GM23338 (cell line): ENCODE measurements at regions not wholly inside any gene's neighbourhood (a gene's known extent, or its start where the extent isn't known, plus 50 kb on each side); places are given as distances from the start of the nearest gene placed in this dataset.

Experiments used
- ATAC-seq: fragments of 200-7000 bp; cut with Tn5 transposase; 3 replicates; pipeline ENCODE4 v1.9.1; 2020
- DNase-seq: peaks from one replicate; pipeline ENCODE4 v3.0.0-alpha.2; 2015; ENCODE audit warnings: low spot score
- H2AFZ ChIP-seq: fragments of 200-600 bp; sonication (generic); 2 replicates; pipeline ENCODE4 v1.8.0; 2016; ENCODE audit warnings: antibody characterized with exemption, mild to moderate bottlenecking, moderate library complexity
- H3F3A ChIP-seq: fragments of 200-600 bp; sonication (generic); replicated peaks from 2 replicates; pipeline ENCODE4 v1.8.0; 2017; ENCODE audit warnings: antibody characterized with exemption, mixed run types, low read depth
- H3K27ac ChIP-seq: fragments of 200-600 bp; sonication (generic); 2 replicates; pipeline ENCODE4 v1.6.1; 2016; ENCODE audit warnings: low read depth
- H3K27me3 ChIP-seq: fragments of 200-600 bp; sonication (generic); 2 replicates; pipeline ENCODE4 v1.8.0; 2016; ENCODE audit warnings: mild to moderate bottlenecking, mixed run types, moderate library complexity; ENCODE audit not compliant: insufficient read depth
- H3K36me3 ChIP-seq: fragments of 200-600 bp; sonication (generic); 2 replicates; pipeline ENCODE4 v1.8.0; 2016; ENCODE audit warnings: mild to moderate bottlenecking; ENCODE audit not compliant: insufficient read depth
- H3K4me1 ChIP-seq: fragments of 200-600 bp; sonication (generic); 2 replicates; pipeline ENCODE4 v1.8.0; 2016; ENCODE audit warnings: mild to moderate bottlenecking, moderate library complexity; ENCODE audit not compliant: insufficient read depth
- H3K4me2 ChIP-seq: fragments of 200-600 bp; sonication (generic); 2 replicates; pipeline ENCODE4 v1.7.1; 2017; ENCODE audit warnings: mixed run types
- H3K4me3 ChIP-seq: fragments of 200-600 bp; sonication (generic); 2 replicates; pipeline ENCODE4 v1.6.1; 2016; ENCODE audit warnings: mixed run types
- H3K79me2 ChIP-seq: fragments of 200-600 bp; sonication (generic); replicated peaks from 2 replicates; pipeline ENCODE4 v1.8.0; 2017; ENCODE audit warnings: mild to moderate bottlenecking; ENCODE audit not compliant: insufficient read depth
- H3K9me2 ChIP-seq: fragments of 200-600 bp; sonication (generic); 2 replicates; pipeline ENCODE4 v1.8.0; 2017; ENCODE audit not compliant: insufficient read depth
- H4K20me1 ChIP-seq: fragments of 200-600 bp; sonication (generic); replicated peaks from 2 replicates; pipeline ENCODE4 v1.8.0; 2017; ENCODE audit warnings: mild to moderate bottlenecking; ENCODE audit not compliant: insufficient read depth
- H3K27ac Mint-ChIP-seq: 2 replicates; pipeline ENCODE4 v1.8.0; 2020; ENCODE audit warnings: inconsistent platforms, mild to moderate bottlenecking, moderate library complexity, mixed read lengths
- H3K27me3 Mint-ChIP-seq: 3 replicates; pipeline ENCODE4 v1.8.0; 2022; ENCODE audit warnings: low read depth, mild to moderate bottlenecking, moderate library complexity, mixed read lengths, inconsistent platforms; ENCODE audit not compliant: insufficient read depth, poor library complexity
- H3K36me3 Mint-ChIP-seq: 3 replicates; pipeline ENCODE4 v1.8.0; 2021; ENCODE audit warnings: low read depth, mild to moderate bottlenecking, inconsistent platforms, moderate library complexity, mixed read lengths
- H3K4me1 Mint-ChIP-seq: 3 replicates; pipeline ENCODE4 v1.8.0; 2020; ENCODE audit warnings: mild to moderate bottlenecking, inconsistent platforms, mixed read lengths
- H3K4me3 Mint-ChIP-seq: 3 replicates; pipeline ENCODE4 v1.8.0; 2021; ENCODE audit warnings: moderate library complexity, mild to moderate bottlenecking, inconsistent platforms, mixed read lengths
- H3K9me3 Mint-ChIP-seq: 3 replicates; pipeline ENCODE4 v1.8.0; 2020; ENCODE audit warnings: moderate library complexity, mild to moderate bottlenecking, inconsistent platforms, mixed read lengths
- EZH2 ChIP-seq: fragments of 200-600 bp; sonication (generic); IDR thresholded peaks from one replicate; pipeline ENCODE4 v1.8.0; 2017; ENCODE audit warnings: antibody characterized with exemption, mild to moderate bottlenecking, low read depth; ENCODE audit not compliant: unreplicated experiment
- EZH2phosphoT487 ChIP-seq: fragments of 200-600 bp; sonication (generic); IDR thresholded peaks from one replicate; pipeline ENCODE4 v1.8.1; 2018; ENCODE audit warnings: antibody characterized with exemption; ENCODE audit not compliant: unreplicated experiment
- ZNF331 ChIP-seq: fragments of 250-450 bp; sonication (Bioruptor Pico); IDR thresholded peaks from 2 replicates; pipeline ENCODE4 v1.5.0; 2020; ENCODE audit warnings: low read depth, mild to moderate bottlenecking, moderate library complexity
- TF ChIP-seq, protein P1 (sequence below): IDR thresholded peaks from 2 replicates; pipeline ENCODE4 v1.6.1; 2016; ENCODE audit warnings: antibody characterized with exemption
- TF ChIP-seq, protein P2 (sequence below): IDR thresholded peaks from one replicate; pipeline ENCODE4 v1.6.1; 2018; ENCODE audit warnings: antibody characterized with exemption; ENCODE audit not compliant: unreplicated experiment
- TF ChIP-seq, protein P3 (sequence below): fragments of 250-450 bp; sonication (Bioruptor Pico); IDR thresholded peaks from 2 replicates; pipeline ENCODE4 v1.5.0; 2020; ENCODE audit warnings: mild to moderate bottlenecking, moderate library complexity

DNA sequence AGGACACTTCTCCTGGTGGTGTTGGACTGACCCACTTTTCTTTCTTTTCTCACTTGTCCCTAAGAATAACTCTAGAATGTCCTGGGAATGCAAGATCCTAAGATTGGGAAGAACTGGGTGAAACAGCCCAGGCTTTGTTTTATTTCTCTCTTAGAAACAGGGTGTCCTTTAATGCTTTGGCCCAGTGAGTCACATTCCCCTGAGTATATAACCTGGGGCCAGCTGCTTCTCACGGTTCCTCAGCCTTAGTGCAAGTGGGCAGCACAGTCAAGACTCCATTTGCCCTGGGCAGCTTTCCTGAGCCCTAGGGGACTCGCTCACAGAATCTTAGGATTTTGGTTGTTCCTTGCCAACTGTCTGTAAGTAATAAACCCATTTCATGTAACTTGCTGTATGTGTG lies 355.0 kb downstream of the DSC3 start:
- no peaks in the 10 kb centered on the region for H3K9me2 ChIP-seq
- H3K27me3 Mint-ChIP-seq: peaks cover 2% of the 10 kb centered on the region
- no peak overlapping the region for H2AFZ ChIP-seq
- H3K9me3 Mint-ChIP-seq: no peaks in the 10 kb centered on the region
- no peak overlapping the region for H3K4me3 ChIP-seq
- H3K36me3 Mint-ChIP-seq: no peaks in the 10 kb centered on the region
- H3K27ac Mint-ChIP-seq: no peak overlapping the region
- no peaks in the 10 kb centered on the region for H3F3A ChIP-seq
- H3K4me1 ChIP-seq: peaks cover 7% of the 10 kb centered on the region; the same call in 1 of the 2 replicates
- no peak overlapping the region for H3K4me3 Mint-ChIP-seq
- no peaks in the 10 kb centered on the region for H3K79me2 ChIP-seq
- ATAC-seq: no peak
- TF ChIP-seq EZH2phosphoT487 (no peak), ZNF331 (CRISPR knock-in tag) (no peak), EZH2 (no peak)
- TF ChIP-seq, protein P1, sequence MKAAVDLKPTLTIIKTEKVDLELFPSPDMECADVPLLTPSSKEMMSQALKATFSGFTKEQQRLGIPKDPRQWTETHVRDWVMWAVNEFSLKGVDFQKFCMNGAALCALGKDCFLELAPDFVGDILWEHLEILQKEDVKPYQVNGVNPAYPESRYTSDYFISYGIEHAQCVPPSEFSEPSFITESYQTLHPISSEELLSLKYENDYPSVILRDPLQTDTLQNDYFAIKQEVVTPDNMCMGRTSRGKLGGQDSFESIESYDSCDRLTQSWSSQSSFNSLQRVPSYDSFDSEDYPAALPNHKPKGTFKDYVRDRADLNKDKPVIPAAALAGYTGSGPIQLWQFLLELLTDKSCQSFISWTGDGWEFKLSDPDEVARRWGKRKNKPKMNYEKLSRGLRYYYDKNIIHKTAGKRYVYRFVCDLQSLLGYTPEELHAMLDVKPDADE: no peak
- TF ChIP-seq, protein P2, sequence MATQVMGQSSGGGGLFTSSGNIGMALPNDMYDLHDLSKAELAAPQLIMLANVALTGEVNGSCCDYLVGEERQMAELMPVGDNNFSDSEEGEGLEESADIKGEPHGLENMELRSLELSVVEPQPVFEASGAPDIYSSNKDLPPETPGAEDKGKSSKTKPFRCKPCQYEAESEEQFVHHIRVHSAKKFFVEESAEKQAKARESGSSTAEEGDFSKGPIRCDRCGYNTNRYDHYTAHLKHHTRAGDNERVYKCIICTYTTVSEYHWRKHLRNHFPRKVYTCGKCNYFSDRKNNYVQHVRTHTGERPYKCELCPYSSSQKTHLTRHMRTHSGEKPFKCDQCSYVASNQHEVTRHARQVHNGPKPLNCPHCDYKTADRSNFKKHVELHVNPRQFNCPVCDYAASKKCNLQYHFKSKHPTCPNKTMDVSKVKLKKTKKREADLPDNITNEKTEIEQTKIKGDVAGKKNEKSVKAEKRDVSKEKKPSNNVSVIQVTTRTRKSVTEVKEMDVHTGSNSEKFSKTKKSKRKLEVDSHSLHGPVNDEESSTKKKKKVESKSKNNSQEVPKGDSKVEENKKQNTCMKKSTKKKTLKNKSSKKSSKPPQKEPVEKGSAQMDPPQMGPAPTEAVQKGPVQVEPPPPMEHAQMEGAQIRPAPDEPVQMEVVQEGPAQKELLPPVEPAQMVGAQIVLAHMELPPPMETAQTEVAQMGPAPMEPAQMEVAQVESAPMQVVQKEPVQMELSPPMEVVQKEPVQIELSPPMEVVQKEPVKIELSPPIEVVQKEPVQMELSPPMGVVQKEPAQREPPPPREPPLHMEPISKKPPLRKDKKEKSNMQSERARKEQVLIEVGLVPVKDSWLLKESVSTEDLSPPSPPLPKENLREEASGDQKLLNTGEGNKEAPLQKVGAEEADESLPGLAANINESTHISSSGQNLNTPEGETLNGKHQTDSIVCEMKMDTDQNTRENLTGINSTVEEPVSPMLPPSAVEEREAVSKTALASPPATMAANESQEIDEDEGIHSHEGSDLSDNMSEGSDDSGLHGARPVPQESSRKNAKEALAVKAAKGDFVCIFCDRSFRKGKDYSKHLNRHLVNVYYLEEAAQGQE: no peak
- TF ChIP-seq, protein P3, sequence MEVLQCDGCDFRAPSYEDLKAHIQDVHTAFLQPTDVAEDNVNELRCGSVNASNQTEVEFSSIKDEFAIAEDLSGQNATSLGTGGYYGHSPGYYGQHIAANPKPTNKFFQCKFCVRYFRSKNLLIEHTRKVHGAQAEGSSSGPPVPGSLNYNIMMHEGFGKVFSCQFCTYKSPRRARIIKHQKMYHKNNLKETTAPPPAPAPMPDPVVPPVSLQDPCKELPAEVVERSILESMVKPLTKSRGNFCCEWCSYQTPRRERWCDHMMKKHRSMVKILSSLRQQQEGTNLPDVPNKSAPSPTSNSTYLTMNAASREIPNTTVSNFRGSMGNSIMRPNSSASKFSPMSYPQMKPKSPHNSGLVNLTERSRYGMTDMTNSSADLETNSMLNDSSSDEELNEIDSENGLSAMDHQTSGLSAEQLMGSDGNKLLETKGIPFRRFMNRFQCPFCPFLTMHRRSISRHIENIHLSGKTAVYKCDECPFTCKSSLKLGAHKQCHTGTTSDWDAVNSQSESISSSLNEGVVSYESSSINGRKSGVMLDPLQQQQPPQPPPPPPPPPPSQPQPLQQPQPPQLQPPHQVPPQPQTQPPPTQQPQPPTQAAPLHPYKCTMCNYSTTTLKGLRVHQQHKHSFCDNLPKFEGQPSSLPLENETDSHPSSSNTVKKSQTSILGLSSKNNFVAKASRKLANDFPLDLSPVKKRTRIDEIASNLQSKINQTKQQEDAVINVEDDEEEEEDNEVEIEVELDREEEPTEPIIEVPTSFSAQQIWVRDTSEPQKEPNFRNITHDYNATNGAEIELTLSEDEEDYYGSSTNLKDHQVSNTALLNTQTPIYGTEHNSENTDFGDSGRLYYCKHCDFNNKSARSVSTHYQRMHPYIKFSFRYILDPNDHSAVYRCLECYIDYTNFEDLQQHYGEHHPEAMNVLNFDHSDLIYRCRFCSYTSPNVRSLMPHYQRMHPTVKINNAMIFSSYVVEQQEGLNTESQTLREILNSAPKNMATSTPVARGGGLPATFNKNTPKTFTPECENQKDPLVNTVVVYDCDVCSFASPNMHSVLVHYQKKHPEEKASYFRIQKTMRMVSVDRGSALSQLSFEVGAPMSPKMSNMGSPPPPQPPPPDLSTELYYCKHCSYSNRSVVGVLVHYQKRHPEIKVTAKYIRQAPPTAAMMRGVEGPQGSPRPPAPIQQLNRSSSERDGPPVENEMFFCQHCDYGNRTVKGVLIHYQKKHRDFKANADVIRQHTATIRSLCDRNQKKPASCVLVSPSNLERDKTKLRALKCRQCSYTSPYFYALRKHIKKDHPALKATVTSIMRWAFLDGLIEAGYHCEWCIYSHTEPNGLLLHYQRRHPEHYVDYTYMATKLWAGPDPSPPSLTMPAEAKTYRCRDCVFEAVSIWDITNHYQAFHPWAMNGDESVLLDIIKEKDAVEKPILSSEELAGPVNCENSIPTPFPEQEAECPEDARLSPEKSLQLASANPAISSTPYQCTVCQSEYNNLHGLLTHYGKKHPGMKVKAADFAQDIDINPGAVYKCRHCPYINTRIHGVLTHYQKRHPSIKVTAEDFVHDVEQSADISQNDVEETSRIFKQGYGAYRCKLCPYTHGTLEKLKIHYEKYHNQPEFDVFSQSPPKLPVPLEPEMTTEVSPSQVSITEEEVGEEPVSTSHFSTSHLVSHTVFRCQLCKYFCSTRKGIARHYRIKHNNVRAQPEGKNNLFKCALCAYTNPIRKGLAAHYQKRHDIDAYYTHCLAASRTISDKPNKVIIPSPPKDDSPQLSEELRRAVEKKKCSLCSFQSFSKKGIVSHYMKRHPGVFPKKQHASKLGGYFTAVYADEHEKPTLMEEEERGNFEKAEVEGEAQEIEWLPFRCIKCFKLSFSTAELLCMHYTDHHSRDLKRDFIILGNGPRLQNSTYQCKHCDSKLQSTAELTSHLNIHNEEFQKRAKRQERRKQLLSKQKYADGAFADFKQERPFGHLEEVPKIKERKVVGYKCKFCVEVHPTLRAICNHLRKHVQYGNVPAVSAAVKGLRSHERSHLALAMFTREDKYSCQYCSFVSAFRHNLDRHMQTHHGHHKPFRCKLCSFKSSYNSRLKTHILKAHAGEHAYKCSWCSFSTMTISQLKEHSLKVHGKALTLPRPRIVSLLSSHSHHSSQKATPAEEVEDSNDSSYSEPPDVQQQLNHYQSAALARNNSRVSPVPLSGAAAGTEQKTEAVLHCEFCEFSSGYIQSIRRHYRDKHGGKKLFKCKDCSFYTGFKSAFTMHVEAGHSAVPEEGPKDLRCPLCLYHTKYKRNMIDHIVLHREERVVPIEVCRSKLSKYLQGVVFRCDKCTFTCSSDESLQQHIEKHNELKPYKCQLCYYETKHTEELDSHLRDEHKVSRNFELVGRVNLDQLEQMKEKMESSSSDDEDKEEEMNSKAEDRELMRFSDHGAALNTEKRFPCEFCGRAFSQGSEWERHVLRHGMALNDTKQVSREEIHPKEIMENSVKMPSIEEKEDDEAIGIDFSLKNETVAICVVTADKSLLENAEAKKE (CRISPR knock-in tag): no peak
- peaks cover 8% of the 10 kb centered on the region; the same call in 2 of the 3 replicates for H3K4me1 Mint-ChIP-seq
- no peak overlapping the region for H3K27ac ChIP-seq
- no peak for DNase-seq
- no peak overlapping the region for H3K4me2 ChIP-seq
- H3K27me3 ChIP-seq: no peaks in the 10 kb centered on the region
- H3K36me3 ChIP-seq: no peaks in the 10 kb centered on the region
- H4K20me1 ChIP-seq: no peaks in the 10 kb centered on the region
